H9 (cell line): ENCODE measurements at regions not wholly inside any gene's neighbourhood (a gene's known extent, or its start where the extent isn't known, plus 50 kb on each side); places are given as distances from the start of the nearest gene placed in this dataset.

ENCODE experiments used
- DNase-seq: peaks from one replicate; pipeline ENCODE4 v3.0.0-alpha.2; 2017
- H2AFZ ChIP-seq: one replicate; pipeline ENCODE4 v1.6.1; 2013; ENCODE audit warnings: mild to moderate bottlenecking, low read length, control low read depth, moderate library complexity
- H2AK5ac ChIP-seq: 2 replicates; pipeline ENCODE4 v1.6.1; 2013; ENCODE audit warnings: low read length, control low read depth, mixed read lengths; ENCODE audit not compliant: insufficient read length
- H2BK120ac ChIP-seq: one replicate; pipeline ENCODE4 v1.6.1; 2013; ENCODE audit warnings: low read depth, mild to moderate bottlenecking, low read length, control low read depth, inconsistent platforms; ENCODE audit not compliant: poor library complexity, severe bottlenecking
- H2BK12ac ChIP-seq: 2 replicates; pipeline ENCODE4 v1.6.1; 2013; ENCODE audit warnings: low read length, control low read depth, mixed read lengths, low read depth; ENCODE audit not compliant: insufficient read length
- H2BK15ac ChIP-seq: 2 replicates; pipeline ENCODE4 v1.6.1; 2013; ENCODE audit warnings: low read depth, low read length, control low read depth
- H2BK20ac ChIP-seq: one replicate; pipeline ENCODE4 v1.6.1; 2013; ENCODE audit warnings: low read depth, mild to moderate bottlenecking, low read length, control low read depth, inconsistent platforms; ENCODE audit not compliant: poor library complexity, severe bottlenecking
- H2BK5ac ChIP-seq: 2 replicates; pipeline ENCODE4 v1.6.1; 2013; ENCODE audit warnings: low read length, control low read depth, mixed read lengths; ENCODE audit not compliant: insufficient read length
- H3K14ac ChIP-seq: 2 replicates; pipeline ENCODE4 v1.6.1; 2013; ENCODE audit warnings: low read length, control low read depth; ENCODE audit not compliant: insufficient read depth
- H3K18ac ChIP-seq: 2 replicates; pipeline ENCODE4 v1.6.1; 2013; ENCODE audit warnings: low read depth, mild to moderate bottlenecking, mixed read lengths, low read length, control low read depth; ENCODE audit not compliant: insufficient read length
- H3K23ac ChIP-seq: 2 replicates; pipeline ENCODE4 v1.6.1; 2013; ENCODE audit warnings: low read length, control low read depth, mixed read lengths, low read depth; ENCODE audit not compliant: insufficient read length
- H3K23me2 ChIP-seq: 2 replicates; pipeline ENCODE4 v1.6.1; 2013; ENCODE audit warnings: low read depth, mild to moderate bottlenecking, mixed read lengths, low read length, control low read depth; ENCODE audit not compliant: insufficient read length, poor library complexity, severe bottlenecking
- H3K27ac ChIP-seq: 2 replicates; pipeline ENCODE4 v1.5.1; 2013; ENCODE audit warnings: low read length, control low read depth, mixed read lengths, low read depth; ENCODE audit not compliant: insufficient read length
- H3K27me3 ChIP-seq: 2 replicates; pipeline ENCODE4 v1.6.1; 2013; ENCODE audit warnings: low read length, control low read depth, inconsistent platforms; ENCODE audit not compliant: insufficient read depth
- H3K4ac ChIP-seq: 2 replicates; pipeline ENCODE4 v1.6.1; 2013; ENCODE audit warnings: low read depth, mild to moderate bottlenecking, control low read depth, inconsistent platforms, low read length, moderate library complexity
- H3K4me1 ChIP-seq: 2 replicates; pipeline ENCODE4 v1.6.1; 2013; ENCODE audit warnings: low read length, control low read depth, inconsistent platforms; ENCODE audit not compliant: insufficient read depth
- H3K4me2 ChIP-seq: 2 replicates; pipeline ENCODE4 v1.6.1; 2013; ENCODE audit warnings: low read length, control low read depth, mixed read lengths; ENCODE audit not compliant: insufficient read length, insufficient read depth
- H3K56ac ChIP-seq: 2 replicates; pipeline ENCODE4 v1.6.1; 2013; ENCODE audit warnings: low read depth, mild to moderate bottlenecking, mixed read lengths, low read length, control low read depth; ENCODE audit not compliant: insufficient read length
- H3K79me1 ChIP-seq: 2 replicates; pipeline ENCODE4 v1.6.1; 2013; ENCODE audit warnings: low read depth, mild to moderate bottlenecking, moderate library complexity, low read length, control low read depth, inconsistent platforms; ENCODE audit not compliant: insufficient read depth, poor library complexity, severe bottlenecking
- H3K79me2 ChIP-seq: 2 replicates; pipeline ENCODE4 v1.6.1; 2013; ENCODE audit warnings: low read length, control low read depth, inconsistent platforms; ENCODE audit not compliant: insufficient read depth
- H3K9ac ChIP-seq: 2 replicates; pipeline ENCODE4 v1.6.1; 2013; ENCODE audit warnings: low read length, control low read depth, mixed read lengths; ENCODE audit not compliant: insufficient read length; ENCODE audit errors: extremely low read depth
- H3K9me3 ChIP-seq: one replicate; pipeline ENCODE4 v1.6.1; 2013; ENCODE audit warnings: low read depth, low read length, inconsistent platforms; ENCODE audit not compliant: control insufficient read depth
- H3T11ph ChIP-seq: one replicate; pipeline ENCODE4 v1.6.1; 2013; ENCODE audit warnings: mild to moderate bottlenecking, low read length, control low read depth, inconsistent platforms
- H4K20me1 ChIP-seq: one replicate; pipeline ENCODE4 v1.6.1; 2013; ENCODE audit not compliant: control insufficient read depth, insufficient read length, insufficient read depth
- H4K5ac ChIP-seq: 2 replicates; pipeline ENCODE4 v1.6.1; 2013; ENCODE audit warnings: low read depth, mild to moderate bottlenecking, mixed read lengths, low read length, control low read depth; ENCODE audit not compliant: insufficient read length
- H4K8ac ChIP-seq: replicated peaks from 2 replicates; pipeline ENCODE4 v1.6.1; 2013; ENCODE audit warnings: low read length, control low read depth, mixed read lengths, low read depth; ENCODE audit not compliant: insufficient read length
- H4K91ac ChIP-seq: 2 replicates; pipeline ENCODE4 v1.6.1; 2013; ENCODE audit warnings: low read depth, mild to moderate bottlenecking, moderate library complexity, mixed read lengths, low read length, control low read depth; ENCODE audit not compliant: insufficient read length
- H3K27ac Mint-ChIP-seq, 3 experiments: 2 replicates in 2 of 3; 3 replicates in 1 of 3; pipeline ENCODE4 v1.8.0; 2020 to 2021; ENCODE audit warnings: mixed read lengths in 3 of 3, mild to moderate bottlenecking in 1 of 3, moderate library complexity in 1 of 3
- H3K27me3 Mint-ChIP-seq: 2 replicates; pipeline ENCODE4 v1.8.0; 2021; ENCODE audit warnings: low read depth, mild to moderate bottlenecking, moderate library complexity, mixed read lengths
- H3K36me3 Mint-ChIP-seq, 3 experiments: 2 replicates in 2 of 3; 3 replicates in 1 of 3; pipeline ENCODE4 v1.8.0; 2020 to 2021; ENCODE audit warnings: low read depth in 3 of 3, mixed read lengths in 3 of 3; ENCODE audit not compliant: insufficient read depth in 1 of 3
- H3K4me1 Mint-ChIP-seq, 2 experiments: 2 replicates each; pipeline ENCODE4 v1.8.0; 2020; ENCODE audit warnings: mixed read lengths in 2 of 2
- H3K4me3 Mint-ChIP-seq, 2 experiments: 2 replicates in 1 of 2; 3 replicates in 1 of 2; pipeline ENCODE4 v1.8.0; 2020 to 2021; ENCODE audit warnings: mild to moderate bottlenecking in 2 of 2, mixed read lengths in 2 of 2, moderate library complexity in 1 of 2
- H3K9me3 Mint-ChIP-seq, 2 experiments: 2 replicates in 1 of 2; 3 replicates in 1 of 2; pipeline ENCODE4 v1.8.0; 2020; ENCODE audit warnings: mild to moderate bottlenecking in 2 of 2, mixed read lengths in 2 of 2, moderate library complexity in 1 of 2
- CTCF ChIP-seq: fragments of 200-600 bp; sonication (generic); conservative IDR thresholded peaks from 3 replicates; pipeline ENCODE4 v1.8.0; 2021; ENCODE audit warnings: antibody characterized with exemption, mild to moderate bottlenecking
- WGBS: extraction: QIAGEN DNeasy Blood & Tissue Kit; methylation state at CpG from one replicate; pipeline ENCODE4 v1.1.7; 2013; ENCODE audit warnings: missing lambda C conversion rate, low lambda C conversion rate, mixed read lengths; ENCODE audit not compliant: insufficient read length; ENCODE audit errors: extremely low coverage; 5-methylcytosine and 5-hydroxymethylcytosine counted together

- Mint-ChIP-seq H3K4me1 (peaks cover 6 to 14% of the 10 kb centered on the region in 2 experiments), H3K9me3 (peaks cover 2 to 3% of the 10 kb centered on the region in 2 experiments; a peak in 3 of 5 replicates), H3K27ac (no peak overlapping the region), H3K36me3 (peaks cover 0 to 8% (median 3%) of the 10 kb centered on the region in 3 experiments; a peak in 4 of 7 replicates), H3K4me3 (no peak overlapping the region), H3K27me3 (peaks cover 12% of the 10 kb centered on the region)
- TF ChIP-seq CTCF: no peak
- Histone ChIP-seq H4K20me1 (no peaks in the 10 kb centered on the region), H3K9me3 (no peaks in the 10 kb centered on the region), H2AFZ (no peak overlapping the region), H3K9ac (no peak overlapping the region), H3K18ac (no peak overlapping the region), H2AK5ac (no peak overlapping the region), H3K23ac (no peak overlapping the region), H3T11ph (no peak overlapping the region), H4K91ac (no peak overlapping the region), H3K4me1 (no peaks in the 10 kb centered on the region; the same call in 1 of the 2 replicates), H3K79me1 (no peaks in the 10 kb centered on the region), H2BK12ac (no peak overlapping the region), H2BK15ac (no peak overlapping the region), H3K56ac (no peak overlapping the region), H3K4ac (no peak overlapping the region), H3K14ac (no peak overlapping the region), H4K5ac (no peak overlapping the region), H3K23me2 (no peaks in the 10 kb centered on the region), H2BK20ac (no peak overlapping the region), H3K27me3 (no peaks in the 10 kb centered on the region; the same call in 1 of the 2 replicates), H2BK120ac (no peak overlapping the region), H3K4me2 (no peak overlapping the region), H2BK5ac (no peak overlapping the region), H3K27ac (no peak overlapping the region), H3K79me2 (no peaks in the 10 kb centered on the region), H4K8ac (no peak overlapping the region)
- no CpG with 5 or more reads among the region's 4 CpGs for WGBS
- no peak for DNase-seq
These were observed 151.8 kb downstream of the ST6GAL2 start for GRCh38 chr2:106734165-106734564.
